Mesothelial cell of epicardium (in vitro differentiated cells): ENCODE measurements at regions not wholly inside any gene's neighbourhood (a gene's known extent, or its start where the extent isn't known, plus 50 kb on each side); places are given as distances from the start of the nearest gene placed in this dataset.

Experiments used
- DNase-seq, 2 experiments: peaks; one replicate each; pipeline ENCODE4 v3.0.0; 2021; ENCODE audit warnings: low spot score in 2 of 2; ENCODE audit not compliant: unreplicated experiment in 2 of 2
- H3K27ac Mint-ChIP-seq: 2 replicates; pipeline ENCODE4 v1.8.0; 2021; ENCODE audit warnings: mixed read lengths
- H3K27me3 Mint-ChIP-seq: 2 replicates; pipeline ENCODE4 v1.8.0; 2021; ENCODE audit warnings: low read depth, mixed read lengths
- H3K36me3 Mint-ChIP-seq: 2 replicates; pipeline ENCODE4 v1.8.0; 2021; ENCODE audit warnings: mixed read lengths
- H3K4me1 Mint-ChIP-seq: 2 replicates; pipeline ENCODE4 v1.8.0; 2021; ENCODE audit warnings: mixed read lengths
- H3K4me3 Mint-ChIP-seq: 2 replicates; pipeline ENCODE4 v1.8.0; 2021; ENCODE audit warnings: mild to moderate bottlenecking, moderate library complexity, mixed read lengths
- H3K9me3 Mint-ChIP-seq: 2 replicates; pipeline ENCODE4 v1.8.0; 2021; ENCODE audit warnings: mixed read lengths
- TF ChIP-seq, protein P1 (sequence below): fragments of 200-600 bp; sonication (generic); IDR thresholded peaks from one replicate; pipeline ENCODE4 v1.5.0; 2021; ENCODE audit warnings: antibody characterized with exemption; ENCODE audit not compliant: unreplicated experiment

GRCh38 chr18:5678278-5678677 is 134.5 kb upstream of the EPB41L3 start:
- TF ChIP-seq, protein P1, sequence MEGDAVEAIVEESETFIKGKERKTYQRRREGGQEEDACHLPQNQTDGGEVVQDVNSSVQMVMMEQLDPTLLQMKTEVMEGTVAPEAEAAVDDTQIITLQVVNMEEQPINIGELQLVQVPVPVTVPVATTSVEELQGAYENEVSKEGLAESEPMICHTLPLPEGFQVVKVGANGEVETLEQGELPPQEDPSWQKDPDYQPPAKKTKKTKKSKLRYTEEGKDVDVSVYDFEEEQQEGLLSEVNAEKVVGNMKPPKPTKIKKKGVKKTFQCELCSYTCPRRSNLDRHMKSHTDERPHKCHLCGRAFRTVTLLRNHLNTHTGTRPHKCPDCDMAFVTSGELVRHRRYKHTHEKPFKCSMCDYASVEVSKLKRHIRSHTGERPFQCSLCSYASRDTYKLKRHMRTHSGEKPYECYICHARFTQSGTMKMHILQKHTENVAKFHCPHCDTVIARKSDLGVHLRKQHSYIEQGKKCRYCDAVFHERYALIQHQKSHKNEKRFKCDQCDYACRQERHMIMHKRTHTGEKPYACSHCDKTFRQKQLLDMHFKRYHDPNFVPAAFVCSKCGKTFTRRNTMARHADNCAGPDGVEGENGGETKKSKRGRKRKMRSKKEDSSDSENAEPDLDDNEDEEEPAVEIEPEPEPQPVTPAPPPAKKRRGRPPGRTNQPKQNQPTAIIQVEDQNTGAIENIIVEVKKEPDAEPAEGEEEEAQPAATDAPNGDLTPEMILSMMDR = no peak
- DNase-seq = no peak
- Mint-ChIP-seq H3K4me1 (no peaks in the 10 kb centered on the region), H3K4me3 (no peak overlapping the region), H3K27ac (no peak overlapping the region), H3K27me3 (no peaks in the 10 kb centered on the region), H3K9me3 (peaks cover 8% of the 10 kb centered on the region), H3K36me3 (no peaks in the 10 kb centered on the region)

GRCh38 chr18:5673616-5674015 is 129.8 kb upstream of the EPB41L3 start:
- peaks cover 8% of the 10 kb centered on the region for H3K9me3 Mint-ChIP-seq
- TF ChIP-seq, protein P1 = no peak
- H3K4me1 Mint-ChIP-seq = no peaks in the 10 kb centered on the region
- no peak overlapping the region for H3K27ac Mint-ChIP-seq
- H3K4me3 Mint-ChIP-seq = no peak overlapping the region
- DNase-seq = no peak
- H3K27me3 Mint-ChIP-seq = no peaks in the 10 kb centered on the region
- no peaks in the 10 kb centered on the region for H3K36me3 Mint-ChIP-seq

- Mint-ChIP-seq H3K27me3 (no peaks in the 10 kb centered on the region), H3K4me3 (no peak overlapping the region), H3K9me3 (peaks cover 4% of the 10 kb centered on the region), H3K4me1 (no peaks in the 10 kb centered on the region), H3K27ac (no peak overlapping the region), H3K36me3 (no peaks in the 10 kb centered on the region)
- TF ChIP-seq, protein P1 = no peak
- no peak for DNase-seq
Measured at GRCh38 chr18:5669585-5669984, 125.8 kb upstream of the EPB41L3 start.

GRCh38 chr18:5668087-5668715 is 124.4 kb upstream of the EPB41L3 start:
- no peaks in the 10 kb centered on the region for H3K36me3 Mint-ChIP-seq
- no peak overlapping the region for H3K4me3 Mint-ChIP-seq
- no peak for DNase-seq
- H3K27ac Mint-ChIP-seq = no peak overlapping the region
- peaks cover 4% of the 10 kb centered on the region for H3K9me3 Mint-ChIP-seq
- no peaks in the 10 kb centered on the region for H3K27me3 Mint-ChIP-seq
- TF ChIP-seq, protein P1 = no peak
- H3K4me1 Mint-ChIP-seq = no peaks in the 10 kb centered on the region

- Mint-ChIP-seq H3K4me1 (no peaks in the 10 kb centered on the region), H3K27me3 (no peaks in the 10 kb centered on the region), H3K27ac (no peak overlapping the region), H3K9me3 (peaks cover 4% of the 10 kb centered on the region), H3K4me3 (no peak overlapping the region), H3K36me3 (no peaks in the 10 kb centered on the region)
- no peak for DNase-seq
- TF ChIP-seq, protein P1 = no peak
Measured at GRCh38 chr18:5667356-5667755, 123.6 kb upstream of the EPB41L3 start.
